IMR-90 (cell line): ENCODE measurements at regions not wholly inside any gene's neighbourhood (a gene's known extent, or its start where the extent isn't known, plus 50 kb on each side); places are given as distances from the start of the nearest gene placed in this dataset.

ENCODE experiments used
- ATAC-seq: fragments of 200-7000 bp; cut with Tn5 transposase; 2 replicates; pipeline ENCODE4 v1.9.1; 2020; ENCODE audit warnings: low read depth, mild to moderate bottlenecking, moderate library complexity
- BruUV-seq: library from RNA; stranded (reverse); fragments of 400-500 nt; replicated peaks from 2 replicates; lab custom pipeline; 2021; lab: Mats Ljungman, UMichigan
- CTCF ChIA-PET: fragments of 300-600 bp; formaldehyde crosslinking; extraction: SDS; loops from one replicate; lab custom pipeline; 2021; ENCODE audit warnings: antibody characterized with exemption; lab: Yijun Ruan, JAX
- POLR2A ChIA-PET: fragments of 300-600 bp; sonication (Branson Sonifier 250); formaldehyde crosslinking; loops from one replicate; lab custom pipeline; 2022; ENCODE audit warnings: antibody characterized with exemption; ENCODE audit not compliant: unreplicated experiment; lab: Charles Lee
- DNase-seq: peaks from one replicate; pipeline ENCODE4 v3.0.0; 2013
- H2AFZ ChIP-seq: replicated peaks from 2 replicates; pipeline ENCODE3; 2013; ENCODE audit warnings: low read length, mild to moderate bottlenecking; ENCODE audit not compliant: poor library complexity
- H2AK5ac ChIP-seq: 2 replicates; pipeline ENCODE4 v1.6.1; 2013; ENCODE audit warnings: low read depth, low read length, inconsistent platforms
- H2AK9ac ChIP-seq: replicated peaks from 2 replicates; pipeline ENCODE3; 2013; ENCODE audit warnings: mild to moderate bottlenecking, low read depth, low read length, moderate library complexity; ENCODE audit not compliant: poor library complexity
- H2BK120ac ChIP-seq: 2 replicates; pipeline ENCODE4 v1.6.1; 2013; ENCODE audit warnings: low read depth, low read length, inconsistent platforms
- H2BK15ac ChIP-seq: 3 replicates; pipeline ENCODE4 v1.6.1; 2013; ENCODE audit warnings: low read depth, low read length, inconsistent platforms
- H2BK20ac ChIP-seq: 2 replicates; pipeline ENCODE4 v1.6.1; 2013; ENCODE audit warnings: low read depth, mild to moderate bottlenecking, inconsistent platforms, low read length, moderate library complexity
- H2BK5ac ChIP-seq: 2 replicates; pipeline ENCODE4 v1.6.1; 2013; ENCODE audit warnings: mild to moderate bottlenecking, low read depth, low read length, inconsistent platforms; ENCODE audit not compliant: poor library complexity, severe bottlenecking
- H3K14ac ChIP-seq: replicated peaks from 2 replicates; pipeline ENCODE4 v1.6.1; 2013; ENCODE audit warnings: low read depth, low read length, inconsistent platforms
- H3K18ac ChIP-seq: 2 replicates; pipeline ENCODE4 v1.6.1; 2013; ENCODE audit warnings: low read depth, low read length, control low read depth
- H3K23ac ChIP-seq: 2 replicates; pipeline ENCODE4 v1.6.1; 2013; ENCODE audit warnings: low read depth, low read length, inconsistent platforms
- H3K27ac ChIP-seq: 2 replicates; pipeline ENCODE4 v1.5.1; 2013; ENCODE audit warnings: mild to moderate bottlenecking, control low read depth, low read length; ENCODE audit not compliant: insufficient read depth
- H3K27me3 ChIP-seq: 2 replicates; pipeline ENCODE4 v1.6.1; 2013; ENCODE audit warnings: low read length; ENCODE audit not compliant: control insufficient read depth, insufficient read depth
- H3K36me3 ChIP-seq: 2 replicates; pipeline ENCODE4 v1.6.1; 2013; ENCODE audit warnings: low read length, mixed read lengths; ENCODE audit not compliant: control insufficient read depth, insufficient read depth
- H3K4ac ChIP-seq: 2 replicates; pipeline ENCODE4 v1.6.1; 2013; ENCODE audit warnings: low read depth, low read length, inconsistent platforms
- H3K4me1 ChIP-seq: 2 replicates; pipeline ENCODE4 v1.6.1; 2013; ENCODE audit warnings: low read length, mixed read lengths; ENCODE audit not compliant: control insufficient read depth, insufficient read depth
- H3K4me2 ChIP-seq: 2 replicates; pipeline ENCODE4 v1.6.1; 2013; ENCODE audit warnings: low read depth, mild to moderate bottlenecking, control low read depth, low read length, moderate library complexity
- H3K4me3 ChIP-seq: 2 replicates; pipeline ENCODE4 v1.5.1; 2013; ENCODE audit warnings: low read depth, mild to moderate bottlenecking, control low read depth, low read length, moderate library complexity; ENCODE audit not compliant: insufficient read depth
- H3K56ac ChIP-seq: 2 replicates; pipeline ENCODE4 v1.6.1; 2013; ENCODE audit warnings: low read length, inconsistent platforms; ENCODE audit not compliant: insufficient read depth; ENCODE audit errors: extremely low read depth
- H3K79me1 ChIP-seq, 2 experiments: 2 replicates each; pipeline ENCODE4 v1.6.1; 2013; ENCODE audit warnings: low read length in 2 of 2, inconsistent platforms in 1 of 2, low read depth in 1 of 2
- H3K9ac ChIP-seq: 2 replicates; pipeline ENCODE4 v1.6.1; 2013; ENCODE audit warnings: low read depth, low read length, control low read depth
- H3K9me1 ChIP-seq: 2 replicates; pipeline ENCODE4 v1.6.1; 2013; ENCODE audit warnings: low read length, inconsistent platforms; ENCODE audit not compliant: insufficient read depth
- H3K9me3 ChIP-seq: 2 replicates; pipeline ENCODE4 v1.6.1; 2013; ENCODE audit warnings: low read length; ENCODE audit not compliant: control insufficient read depth, insufficient read depth
- H4K20me1 ChIP-seq: 2 replicates; pipeline ENCODE4 v1.6.1; 2013; ENCODE audit warnings: low read length, inconsistent platforms; ENCODE audit not compliant: insufficient read depth
- H4K5ac ChIP-seq: 2 replicates; pipeline ENCODE4 v1.6.1; 2013; ENCODE audit warnings: mild to moderate bottlenecking, low read depth, low read length, control low read depth
- H4K8ac ChIP-seq, 2 experiments: 2 replicates each; pipeline ENCODE4 v1.6.1; 2013; ENCODE audit warnings: low read depth in 2 of 2, low read length in 2 of 2, control low read depth in 1 of 2, inconsistent platforms in 1 of 2
- H4K91ac ChIP-seq: 2 replicates; pipeline ENCODE4 v1.6.1; 2013; ENCODE audit warnings: low read depth, low read length, inconsistent platforms; ENCODE audit not compliant: insufficient read depth
- CEBPB ChIP-seq: IDR thresholded peaks from 2 replicates; pipeline ENCODE4 v1.6.1; 2012; ENCODE audit warnings: low read depth, low read length, improper control_type of control experiment
- FOS ChIP-seq: fragments of 150-350 bp; IDR thresholded peaks from 2 replicates; pipeline ENCODE4 v1.6.1; 2016; ENCODE audit warnings: low read depth, low read length
- MAFK ChIP-seq: IDR thresholded peaks from 2 replicates; pipeline ENCODE4 v1.6.1; 2012; ENCODE audit warnings: low read depth, low read length, improper control_type of control experiment
- MAZ ChIP-seq: IDR thresholded peaks from 2 replicates; pipeline ENCODE4 v1.6.1; 2012; ENCODE audit warnings: low read depth, mild to moderate bottlenecking, low read length, improper control_type of control experiment, moderate library complexity, borderline replicate concordance
- MXI1 ChIP-seq: IDR thresholded peaks from 2 replicates; pipeline ENCODE4 v1.6.1; 2012; ENCODE audit warnings: low read depth, mild to moderate bottlenecking, low read length, moderate library complexity, borderline replicate concordance
- NFE2L2 ChIP-seq: fragments of 150-350 bp; IDR thresholded peaks from 2 replicates; pipeline ENCODE4 v1.6.1; 2016; ENCODE audit warnings: low read depth, mild to moderate bottlenecking, low read length
- POLR2A ChIP-seq: IDR thresholded peaks from 2 replicates; pipeline ENCODE4 v1.6.1; 2012; ENCODE audit warnings: mild to moderate bottlenecking, low read depth, low read length
- RAD21 ChIP-seq: IDR thresholded peaks from 2 replicates; pipeline ENCODE4 v1.6.1; 2012; ENCODE audit warnings: low read length, improper control_type of control experiment
- RCOR1 ChIP-seq: IDR thresholded peaks from 2 replicates; pipeline ENCODE4 v1.6.1; 2012; ENCODE audit warnings: mild to moderate bottlenecking, low read length, improper control_type of control experiment; ENCODE audit not compliant: insufficient replicate concordance
- RFX5 ChIP-seq: IDR thresholded peaks from 2 replicates; pipeline ENCODE4 v1.8.0; 2012; ENCODE audit warnings: low read depth, mild to moderate bottlenecking, low read length, moderate library complexity
- SMC3 ChIP-seq: fragments of 150-350 bp; IDR thresholded peaks from 2 replicates; pipeline ENCODE4 v1.6.1; 2016; ENCODE audit warnings: low read depth, mild to moderate bottlenecking, antibody characterized with exemption, low read length, moderate library complexity
- WGBS, 2 experiments: methylation state at CpG; one replicate each; pipeline versions ENCODE4 v1.1.5 to v1.1.7; 2013; ENCODE audit warnings: missing lambda C conversion rate in 2 of 2; ENCODE audit not compliant: insufficient read length in 1 of 2; ENCODE audit errors: extremely low coverage in 2 of 2; 5-methylcytosine and 5-hydroxymethylcytosine counted together
- dilution Hi-C: fragments of 300-500 bp; cut with HindIII; formaldehyde crosslinking; loops from one replicate; pipeline ENCODE4 v1.14.3; 2018; ENCODE audit warnings: low sequenced_read_pairs; ENCODE audit not compliant: unreplicated experiment
- in situ Hi-C: fragments of 300-500 bp; cut with MboI; formaldehyde crosslinking; loops from 3 replicates; pipeline ENCODE4 v1.14.3; 2019; ENCODE audit warnings: low sequenced_read_pairs, inconsistent platforms, mixed read lengths
- intact Hi-C: fragments of 100-400 bp; cut with micrococcal nuclease; formaldehyde crosslinking; loops from 2 replicates; pipeline ENCODE4 v1.10.0; 2022

- no peak overlapping the region for H3K18ac ChIP-seq
- H3K4ac ChIP-seq, result no peak overlapping the region
- DNase-seq (no peak), ATAC-seq (no peak)
- no peaks in the 10 kb centered on the region for H4K20me1 ChIP-seq
- no peak overlapping the region for H2BK15ac ChIP-seq
- no peak overlapping the region for H2BK120ac ChIP-seq
- H3K9me1 ChIP-seq, result no peaks in the 10 kb centered on the region
- H3K4me3 ChIP-seq, result no peak overlapping the region
- H3K4me2 ChIP-seq, result no peak overlapping the region
- no peak overlapping the region for H2BK20ac ChIP-seq
- H4K91ac ChIP-seq, result no peak overlapping the region
- no peaks in the 10 kb centered on the region for H3K9me3 ChIP-seq
- no peaks in the 10 kb centered on the region for H3K27me3 ChIP-seq
- H4K5ac ChIP-seq, result no peak overlapping the region
- ChIA-PET CTCF (no interaction called here), POLR2A (no interaction called here)
- H3K9ac ChIP-seq, result no peak overlapping the region
- dilution Hi-C loops (no loop called here), in situ Hi-C loops (no loop called here), intact Hi-C loops (no loop called here)
- no peaks in the 10 kb centered on the region for H3K79me1 ChIP-seq
- no peak overlapping the region for H3K14ac ChIP-seq
- BruUV-seq, result no TSS peak
- TF ChIP-seq MXI1, result no peak
- TF ChIP-seq NFE2L2, result no peak
- TF ChIP-seq POLR2A, result no peak
- no peak for TF ChIP-seq MAFK
- no peak for TF ChIP-seq MAZ
- TF ChIP-seq FOS, result no peak
- no peak for TF ChIP-seq RAD21
- no peak for TF ChIP-seq SMC3
- TF ChIP-seq CEBPB, result no peak
- no peak for TF ChIP-seq RFX5
- no peak for TF ChIP-seq RCOR1
- WGBS, 2 experiments, result 0% methylated on average over 1 of the region's 4 CpGs; no CpG with 5 or more reads in 1 of the 2 experiments
- no peaks in the 10 kb centered on the region for H3K36me3 ChIP-seq
- H2AFZ ChIP-seq, result no peak overlapping the region
- H2AK9ac ChIP-seq, result no peak overlapping the region
- no peak overlapping the region for H3K56ac ChIP-seq
- H3K23ac ChIP-seq, result no peak overlapping the region
- H3K4me1 ChIP-seq, result no peaks in the 10 kb centered on the region
- no peak overlapping the region for H3K27ac ChIP-seq
- H4K8ac ChIP-seq, result no peak overlapping the region
- H2BK5ac ChIP-seq, result no peak overlapping the region
- no peak overlapping the region for H2AK5ac ChIP-seq
These were observed 424.9 kb downstream of the INSC start for GRCh38 chr11:15539645-15540044.
